ENCODE measurements at regions not wholly inside any gene's neighbourhood (a gene's known extent, or its start where the extent isn't known, plus 50 kb on each side); places are given as distances from the start of the nearest gene placed in this dataset.
"Not testable (repeated sequence)": the region's sequence is repeated elsewhere in the genome, so short reads cannot be mapped to it uniquely, and the experiment has no call there.

DNA sequence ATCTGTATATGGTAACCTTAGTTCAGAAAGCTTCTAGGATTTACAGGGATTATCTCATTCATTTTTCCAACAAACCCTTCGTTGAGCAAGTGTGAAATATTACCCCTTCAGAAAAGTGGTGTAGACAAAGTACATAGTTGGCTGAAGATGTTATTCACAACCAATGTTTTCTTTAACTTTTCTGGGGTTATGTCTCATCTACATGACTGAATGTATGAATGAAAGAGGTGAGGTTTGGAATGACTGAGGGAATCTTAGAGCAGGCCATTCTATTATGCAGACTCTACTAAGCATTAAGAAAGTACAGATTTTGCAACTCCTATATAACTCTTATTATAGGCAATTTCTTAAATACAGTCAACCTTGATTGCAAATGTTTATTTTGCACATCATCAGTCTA is 167.2 kb downstream of the NDFIP2 start:
- no peak for DNase-seq

DNA sequence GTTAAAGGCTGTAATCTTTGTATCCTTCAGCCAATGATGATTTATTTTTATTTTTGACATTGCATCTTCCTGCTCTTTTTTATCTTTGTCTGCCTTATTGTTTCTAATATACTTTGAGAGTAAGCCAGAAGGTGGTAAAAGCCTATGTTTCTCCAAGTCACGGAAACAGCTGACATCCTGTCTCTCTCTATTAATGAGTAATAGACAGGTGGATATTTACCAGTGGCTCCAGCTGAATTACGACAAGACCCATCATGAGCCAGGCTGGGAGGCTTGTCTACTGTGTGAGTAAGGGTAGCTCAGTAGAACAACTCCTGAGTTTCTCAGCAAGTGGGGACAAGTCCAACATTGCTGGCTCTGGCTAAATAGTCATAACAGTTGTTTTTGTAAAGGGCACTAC is 166.6 kb downstream of the NDFIP2 start:
- DNase-seq: no peak

DNA sequence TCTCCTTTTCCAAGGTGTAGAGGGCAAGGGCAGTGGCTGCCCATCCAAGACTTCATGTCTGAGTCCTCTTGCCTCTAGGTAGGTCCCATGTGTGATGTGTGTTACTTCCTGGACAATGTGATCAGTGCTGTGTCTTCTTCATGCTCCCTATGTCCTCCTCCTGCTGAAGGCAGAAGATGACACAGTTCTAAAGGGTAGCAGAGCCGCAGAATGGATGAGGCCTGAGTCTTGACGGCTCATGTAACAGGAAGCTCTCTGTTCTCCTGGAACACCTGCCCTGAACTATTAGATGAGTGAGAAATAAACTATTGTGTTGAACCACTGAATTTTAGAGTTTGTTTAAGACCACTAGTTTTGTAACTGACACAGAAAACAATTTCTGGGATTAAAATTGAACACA is 165.9 kb downstream of the NDFIP2 start:
- DNase-seq: no peak

DNA sequence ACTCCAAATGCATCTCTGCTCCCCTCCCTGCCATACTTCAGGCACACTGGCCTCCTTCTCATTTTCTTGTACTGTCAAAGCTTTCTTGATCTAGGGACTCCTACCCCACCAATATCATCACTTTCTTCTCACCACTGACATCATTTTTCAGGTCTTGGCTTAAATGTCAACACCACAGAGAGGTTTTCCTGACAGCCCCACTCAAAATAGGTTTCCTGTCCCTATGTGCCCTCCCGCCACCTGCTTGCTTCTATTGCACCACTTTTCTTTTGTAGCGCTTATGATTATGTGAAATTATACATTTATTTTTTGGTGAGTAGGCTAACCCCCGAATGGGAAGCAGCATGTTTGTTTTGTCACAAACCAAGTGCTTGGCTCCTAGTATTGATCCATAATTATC is 164.6 kb downstream of the NDFIP2 start:
- no peak for DNase-seq

DNA sequence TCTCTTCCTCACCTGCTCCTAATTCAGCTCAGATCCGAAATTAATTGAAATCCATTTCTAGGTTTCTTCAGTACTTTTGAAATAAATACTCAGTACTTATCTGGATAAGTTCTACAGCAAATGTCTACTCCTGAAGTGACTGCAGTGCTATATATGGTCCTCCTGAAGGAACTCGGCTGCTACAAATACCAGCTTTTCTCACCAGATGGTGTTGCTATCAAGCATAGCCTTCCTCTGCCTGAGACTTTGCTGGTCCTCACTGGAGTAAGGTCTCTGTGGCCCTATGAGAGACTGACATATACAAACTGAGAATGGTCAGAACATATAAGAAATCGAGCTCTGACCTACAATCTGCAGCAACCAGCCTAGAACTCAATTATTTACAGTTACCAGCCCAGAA is 161.6 kb downstream of the NDFIP2 start:
- DNase-seq: no peak

DNA sequence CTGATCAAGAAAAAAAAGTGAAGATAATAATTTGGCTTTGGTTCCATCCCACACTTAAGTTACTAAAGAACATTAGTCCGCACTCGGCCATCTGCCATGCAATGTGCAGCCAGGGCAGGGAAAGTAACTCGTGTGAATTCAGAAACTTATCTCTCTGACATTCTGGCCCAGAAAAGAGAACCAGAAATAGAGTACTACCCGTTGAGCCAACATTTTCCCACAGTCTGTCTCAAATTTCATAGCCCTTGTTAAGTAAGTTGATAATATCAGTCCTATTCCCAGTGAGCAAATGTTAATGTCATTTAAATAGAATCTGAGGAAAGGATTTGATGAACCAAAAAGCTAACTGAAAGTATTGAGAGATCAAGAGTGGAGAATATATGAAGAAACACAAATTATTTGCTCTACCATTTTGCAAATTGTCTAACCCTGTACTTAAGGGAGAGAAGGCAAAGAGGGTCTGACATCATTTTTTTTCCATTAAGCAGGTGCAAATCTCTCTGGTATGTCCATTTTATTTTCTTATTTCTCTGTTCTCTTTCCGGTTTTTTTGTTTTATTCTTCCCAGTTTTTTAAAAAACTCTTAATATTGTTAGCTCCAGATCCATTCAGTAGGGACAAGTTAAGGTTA is 156.3 kb downstream of the NDFIP2 start:
- no peak for DNase-seq

DNA sequence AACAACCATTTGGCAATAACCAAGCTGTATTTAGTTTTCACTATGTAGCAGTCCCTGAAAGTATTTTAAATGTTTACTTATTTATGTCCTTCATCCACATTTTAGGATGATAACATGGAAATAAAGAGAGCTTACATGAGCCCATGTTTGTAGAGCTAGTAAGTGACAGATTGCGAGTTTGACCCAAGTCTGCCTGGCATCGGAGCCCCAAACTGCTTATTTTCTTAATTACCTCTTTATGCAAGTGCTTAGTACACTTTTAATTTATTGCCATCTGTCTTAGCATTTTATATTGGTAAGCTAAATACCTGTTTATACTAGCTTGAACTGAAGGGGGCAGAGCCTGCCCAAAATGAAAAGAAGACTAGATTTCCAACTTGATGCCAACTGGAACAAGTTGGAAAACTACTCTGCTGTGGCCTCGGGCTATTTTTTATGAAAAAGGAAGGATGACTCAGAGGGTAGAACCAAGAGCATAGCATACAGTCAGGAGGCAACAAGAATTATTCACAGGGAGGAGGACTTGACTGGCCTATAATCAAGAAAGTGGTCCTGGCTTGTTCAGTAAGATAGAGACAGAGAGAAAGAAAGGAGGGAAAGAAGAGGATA is 150.2 kb downstream of the NDFIP2 start:
- no peak for DNase-seq

DNA sequence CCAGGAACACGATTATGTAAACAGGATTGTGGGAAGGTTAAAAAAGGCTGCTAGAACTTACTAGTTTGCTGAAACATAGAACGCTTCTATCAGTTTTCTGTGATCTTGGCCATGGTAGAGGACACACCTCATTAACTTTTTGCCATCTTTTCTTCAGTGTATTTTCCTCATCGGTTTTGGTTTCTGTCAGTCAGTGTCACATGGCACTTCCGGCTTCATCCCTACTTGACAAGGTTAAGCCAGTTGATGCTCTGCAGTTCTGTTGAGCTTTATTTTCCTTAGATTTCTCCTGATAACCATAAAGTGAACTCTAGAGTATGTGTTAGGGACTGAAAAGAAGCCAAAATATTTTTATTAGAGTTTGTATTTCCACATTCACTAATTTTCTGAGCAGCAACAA is 147.5 kb downstream of the NDFIP2 start:
- no peak for DNase-seq

DNA sequence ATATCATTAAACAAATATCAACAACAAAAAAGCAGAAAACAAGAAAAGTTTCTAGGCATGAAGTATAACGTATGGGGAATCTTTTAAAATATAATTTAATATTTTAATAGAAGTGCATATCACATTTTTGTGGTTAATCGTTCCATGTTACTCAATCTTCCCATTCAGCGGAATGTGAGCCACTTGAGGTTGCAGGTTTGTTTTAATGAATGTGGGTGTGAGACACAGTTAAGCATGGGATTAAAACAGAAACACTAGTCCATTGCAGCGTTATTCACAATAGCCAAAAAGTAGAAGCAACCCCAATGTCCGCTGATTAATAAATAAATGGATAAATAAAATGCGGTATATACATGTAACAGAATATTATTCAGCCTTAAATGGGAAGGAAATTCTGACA is 146.0 kb downstream of the NDFIP2 start:
- no peak for DNase-seq

DNA sequence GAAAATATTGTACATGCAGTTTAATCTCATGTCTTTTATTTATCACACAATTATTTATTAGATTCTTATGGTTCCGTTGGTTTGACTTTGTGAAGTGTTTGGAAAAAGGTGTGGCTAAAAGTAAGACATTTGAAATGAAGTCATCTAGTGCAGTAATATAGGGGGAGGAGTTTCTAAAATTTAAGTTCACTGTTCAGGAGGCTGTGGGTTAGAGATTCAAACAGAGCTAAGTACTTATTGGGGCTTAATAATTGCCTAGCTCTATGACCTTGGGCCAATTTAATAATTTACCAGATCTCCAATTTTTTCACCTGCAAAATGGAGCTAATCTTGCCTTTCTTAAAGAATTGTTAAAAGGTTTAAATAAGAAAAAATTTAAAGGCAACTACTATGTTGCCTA is 144.6 kb downstream of the NDFIP2 start:
- DNase-seq: no peak

DNA sequence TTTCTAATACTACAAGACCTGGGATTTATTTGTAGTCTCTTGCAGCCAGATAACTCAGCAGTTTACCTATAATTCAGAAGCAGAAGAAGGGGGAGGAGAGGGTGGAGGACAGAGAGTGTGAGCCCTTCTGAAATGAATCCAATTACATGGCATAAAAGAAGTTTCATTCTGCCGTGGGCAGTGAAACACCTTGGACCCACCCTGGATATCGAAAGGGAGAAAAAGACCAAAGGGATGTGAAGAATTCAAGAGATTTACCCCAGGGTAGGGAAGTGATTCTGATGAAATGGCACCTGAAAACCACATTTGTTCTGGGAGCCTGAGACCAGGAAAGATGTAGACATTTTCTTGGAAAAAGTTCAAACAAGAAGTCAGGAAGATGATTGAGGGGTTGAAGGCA is 140.9 kb downstream of the NDFIP2 start:
- no peak for DNase-seq

DNA sequence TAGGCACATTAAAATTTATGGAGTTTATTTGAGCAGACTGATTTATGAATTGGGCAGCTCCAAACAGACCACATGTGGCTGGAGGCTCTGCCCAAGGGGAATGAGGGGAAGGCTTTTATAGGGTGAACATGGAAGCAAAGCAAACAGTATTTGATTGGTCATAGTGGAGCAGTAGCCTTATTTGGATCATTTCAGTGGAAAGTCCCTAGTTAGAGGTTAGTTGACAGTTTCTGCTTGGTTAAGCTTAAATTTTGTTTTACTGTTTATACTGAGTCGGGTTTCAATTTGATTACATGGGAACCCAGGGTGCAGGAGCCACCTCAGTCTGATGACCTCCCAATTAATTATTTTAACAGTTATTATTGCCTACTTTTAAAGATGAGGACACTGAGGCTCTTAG is 140.5 kb downstream of the NDFIP2 start:
- DNase-seq: no peak

DNA sequence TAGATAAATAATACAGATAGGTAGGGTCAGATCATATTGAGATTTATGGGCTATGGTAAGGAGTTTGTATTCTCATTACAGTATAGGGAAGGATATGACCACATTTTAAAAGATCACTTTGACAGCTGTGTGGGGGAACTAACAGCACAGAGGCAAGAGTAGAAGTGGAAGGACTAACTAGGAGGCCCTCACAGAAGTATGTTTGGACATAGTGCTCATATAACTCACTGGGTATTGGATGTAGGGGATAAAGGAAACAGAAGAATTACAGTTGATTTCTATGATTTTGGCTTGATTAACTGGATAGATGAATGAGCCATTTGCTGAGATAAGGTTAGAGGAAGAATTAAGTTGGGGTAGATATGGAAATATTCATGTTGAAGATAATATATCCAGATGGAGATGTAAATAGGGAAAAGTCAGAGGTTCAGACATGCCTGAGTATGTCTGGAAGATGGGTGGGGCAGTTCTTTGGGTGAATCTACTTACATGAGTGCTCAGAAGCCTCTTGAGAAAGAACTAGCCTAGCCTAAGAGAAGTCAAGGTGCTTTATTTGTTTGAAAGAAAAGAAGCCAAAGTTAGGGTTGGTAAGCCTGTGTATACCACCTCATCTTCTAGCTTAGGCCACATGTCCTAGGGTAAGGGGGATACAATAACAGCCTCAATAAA is 133.4 kb downstream of the NDFIP2 start:
- no peak for DNase-seq

DNA sequence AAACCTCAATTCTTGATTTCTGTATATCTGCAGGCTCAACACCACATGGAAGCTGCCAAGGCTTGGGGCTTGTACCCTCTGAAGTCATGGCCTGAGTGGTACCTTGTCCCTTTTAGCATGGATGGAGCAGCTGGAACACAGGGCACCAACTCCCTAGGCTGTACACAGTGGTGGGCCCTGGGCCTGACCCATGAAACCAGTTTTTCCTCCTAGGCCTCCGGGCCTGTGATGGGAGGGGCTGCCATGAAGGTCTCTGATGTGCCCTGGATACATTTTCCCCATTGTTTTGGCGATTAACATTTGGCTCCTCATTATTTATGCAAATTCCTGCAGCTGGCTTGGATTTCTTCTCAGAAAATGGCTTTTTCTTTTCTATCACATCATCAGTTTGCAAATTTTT is 131.6 kb downstream of the NDFIP2 start:
- DNase-seq: no peak

DNA sequence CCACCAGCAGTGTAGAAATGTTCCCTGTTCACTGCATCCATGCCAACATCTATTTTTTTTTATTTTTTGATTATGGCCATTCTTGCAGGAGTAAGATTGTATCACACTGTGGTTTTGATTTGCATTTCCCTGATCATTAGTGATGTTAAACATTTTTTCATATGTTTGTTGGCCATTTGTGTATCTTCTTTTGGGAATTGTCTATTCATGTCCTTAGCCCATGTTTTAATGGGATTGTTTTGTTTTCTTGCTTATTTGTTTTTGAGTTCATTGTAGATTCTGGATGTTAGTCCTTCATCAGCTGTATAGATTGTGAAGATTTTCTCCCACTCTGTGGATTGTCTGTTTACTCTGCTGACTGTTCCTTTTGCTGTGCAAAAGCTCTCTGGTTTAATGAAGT is 126.9 kb downstream of the NDFIP2 start:
- DNase-seq: not testable (repeated sequence)
